GM12874 (cell line): ENCODE measurements at regions not wholly inside any gene's neighbourhood (a gene's known extent, or its start where the extent isn't known, plus 50 kb on each side); places are given as distances from the start of the nearest gene placed in this dataset.

Experiments
- TF ChIP-seq, protein P1 (sequence below): IDR thresholded peaks from 2 replicates; pipeline ENCODE4 v1.5.1; 2011; ENCODE audit warnings: low read depth, mild to moderate bottlenecking, control low read depth, low read length, moderate library complexity; ENCODE audit not compliant: insufficient read depth

DNA sequence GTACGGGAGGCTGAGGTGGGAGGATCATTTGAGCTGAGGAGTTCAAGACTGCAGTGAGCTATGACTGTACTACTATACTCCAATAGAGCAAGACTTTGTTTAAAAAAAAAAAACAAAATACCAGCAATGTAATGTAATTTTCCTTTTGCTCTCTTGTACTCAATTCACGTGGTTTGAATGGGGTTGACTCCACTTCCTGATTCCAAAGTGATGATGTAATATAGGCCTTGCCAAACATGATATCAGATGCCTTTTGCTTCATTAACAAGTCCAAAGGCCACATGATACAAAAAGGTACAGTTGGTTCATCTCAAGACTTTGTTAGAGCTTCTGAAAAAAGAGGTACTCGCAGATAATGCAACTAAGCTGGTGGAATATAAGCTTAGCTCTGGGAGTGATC, 321.8 kb downstream of the ZEB2 start:
- TF ChIP-seq, protein P1, sequence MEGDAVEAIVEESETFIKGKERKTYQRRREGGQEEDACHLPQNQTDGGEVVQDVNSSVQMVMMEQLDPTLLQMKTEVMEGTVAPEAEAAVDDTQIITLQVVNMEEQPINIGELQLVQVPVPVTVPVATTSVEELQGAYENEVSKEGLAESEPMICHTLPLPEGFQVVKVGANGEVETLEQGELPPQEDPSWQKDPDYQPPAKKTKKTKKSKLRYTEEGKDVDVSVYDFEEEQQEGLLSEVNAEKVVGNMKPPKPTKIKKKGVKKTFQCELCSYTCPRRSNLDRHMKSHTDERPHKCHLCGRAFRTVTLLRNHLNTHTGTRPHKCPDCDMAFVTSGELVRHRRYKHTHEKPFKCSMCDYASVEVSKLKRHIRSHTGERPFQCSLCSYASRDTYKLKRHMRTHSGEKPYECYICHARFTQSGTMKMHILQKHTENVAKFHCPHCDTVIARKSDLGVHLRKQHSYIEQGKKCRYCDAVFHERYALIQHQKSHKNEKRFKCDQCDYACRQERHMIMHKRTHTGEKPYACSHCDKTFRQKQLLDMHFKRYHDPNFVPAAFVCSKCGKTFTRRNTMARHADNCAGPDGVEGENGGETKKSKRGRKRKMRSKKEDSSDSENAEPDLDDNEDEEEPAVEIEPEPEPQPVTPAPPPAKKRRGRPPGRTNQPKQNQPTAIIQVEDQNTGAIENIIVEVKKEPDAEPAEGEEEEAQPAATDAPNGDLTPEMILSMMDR, result no peak

GRCh38 chr2:144194326-144195071, 325.4 kb downstream of the ZEB2 start:
- TF ChIP-seq, protein P1, result no peak

GRCh38 chr2:144190908-144191605, 328.9 kb downstream of the ZEB2 start:
- TF ChIP-seq, protein P1, result no peak

- TF ChIP-seq, protein P1, result no peak
Measured at GRCh38 chr2:144183727-144184126, 336.2 kb downstream of the ZEB2 start.

DNA sequence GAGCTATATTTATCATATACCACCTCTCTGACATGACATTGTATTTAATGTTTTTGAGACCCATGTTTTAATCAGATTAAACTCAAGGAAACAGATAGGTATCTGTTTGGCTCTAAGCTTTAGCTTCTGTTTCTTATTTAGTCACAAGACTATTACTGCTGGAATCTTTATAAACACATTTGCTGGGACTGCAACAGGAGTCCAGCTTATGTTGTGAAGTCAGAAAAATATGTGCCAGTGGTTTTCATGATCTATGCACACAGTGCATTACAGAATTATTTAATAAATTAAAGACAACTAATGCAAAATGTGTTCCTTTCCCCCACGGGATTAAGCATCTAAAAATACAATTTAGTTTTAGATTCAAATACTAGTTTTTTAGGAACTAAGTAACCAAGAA, 338.9 kb downstream of the ZEB2 start:
- TF ChIP-seq, protein P1, result no peak

GRCh38 chr2:144180131-144180530, 339.8 kb downstream of the ZEB2 start:
- TF ChIP-seq, protein P1, result no peak

- TF ChIP-seq, protein P1, result no peak
Measured at GRCh38 chr2:144170179-144170578, 349.7 kb downstream of the ZEB2 start.
